GM23338 (cell line): ENCODE measurements at regions not wholly inside any gene's neighbourhood (a gene's known extent, or its start where the extent isn't known, plus 50 kb on each side); places are given as distances from the start of the nearest gene placed in this dataset.

ENCODE experiments used
- CREB1 ChIP-seq: fragments of 250-450 bp; sonication (Bioruptor Pico); IDR thresholded peaks from 2 replicates; pipeline ENCODE4 v1.5.0; 2020; ENCODE audit warnings: low read depth, mild to moderate bottlenecking, moderate library complexity
- CTCF ChIP-seq, 2 experiments: fragments of 200-600 bp in 1 of 2; sonication (generic) in 1 of 2; conservative IDR thresholded peaks; 2 replicates each; pipeline versions ENCODE4 v1.5.1 to v1.6.1; 2016 to 2017; ENCODE audit warnings: antibody characterized with exemption in 2 of 2, low read depth in 2 of 2, mild to moderate bottlenecking in 2 of 2, moderate library complexity in 1 of 2
- EZH2 ChIP-seq: fragments of 200-600 bp; sonication (generic); IDR thresholded peaks from one replicate; pipeline ENCODE4 v1.8.0; 2017; ENCODE audit warnings: antibody characterized with exemption, mild to moderate bottlenecking, low read depth; ENCODE audit not compliant: unreplicated experiment
- EZH2phosphoT487 ChIP-seq: fragments of 200-600 bp; sonication (generic); IDR thresholded peaks from one replicate; pipeline ENCODE4 v1.8.1; 2018; ENCODE audit warnings: antibody characterized with exemption; ENCODE audit not compliant: unreplicated experiment
- JUNB ChIP-seq: IDR thresholded peaks from one replicate; pipeline ENCODE4 v1.6.1; 2016; ENCODE audit warnings: antibody characterized with exemption; ENCODE audit not compliant: unreplicated experiment
- NANOG ChIP-seq: IDR thresholded peaks from 2 replicates; pipeline ENCODE4 v1.6.1; 2016; ENCODE audit warnings: antibody characterized with exemption, borderline replicate concordance
- POLR2AphosphoS5 ChIP-seq: IDR thresholded peaks from 2 replicates; pipeline ENCODE4 v1.6.1; 2016; ENCODE audit warnings: antibody characterized with exemption, low read depth
- REST ChIP-seq: IDR thresholded peaks from one replicate; pipeline ENCODE4 v1.6.1; 2018; ENCODE audit warnings: antibody characterized with exemption; ENCODE audit not compliant: unreplicated experiment
- ZNF114 ChIP-seq: fragments of 250-450 bp; sonication (Bioruptor Pico); IDR thresholded peaks from 2 replicates; pipeline ENCODE4 v1.5.0; 2020; ENCODE audit warnings: mild to moderate bottlenecking, moderate library complexity
- ZNF331 ChIP-seq: fragments of 250-450 bp; sonication (Bioruptor Pico); IDR thresholded peaks from 2 replicates; pipeline ENCODE4 v1.5.0; 2020; ENCODE audit warnings: low read depth, mild to moderate bottlenecking, moderate library complexity
- ZNF462 ChIP-seq: fragments of 250-450 bp; sonication (Bioruptor Pico); IDR thresholded peaks from 2 replicates; pipeline ENCODE4 v1.5.0; 2020; ENCODE audit warnings: mild to moderate bottlenecking, moderate library complexity

- TF ChIP-seq EZH2phosphoT487, result no peak
- TF ChIP-seq POLR2AphosphoS5, result no peak
- TF ChIP-seq CTCF (conservative IDR thresholded peaks at IDR 0.05; ENCODE audit: low read depth in 2 of 2), result no peak
- no peak for TF ChIP-seq CREB1 (CRISPR knock-in tag)
- TF ChIP-seq NANOG, result no peak
- no peak for TF ChIP-seq EZH2
- TF ChIP-seq REST, result no peak
- no peak for TF ChIP-seq JUNB
- no peak for TF ChIP-seq ZNF462 (CRISPR knock-in tag)
- TF ChIP-seq ZNF331, result no peak
- no peak for TF ChIP-seq ZNF114 (CRISPR knock-in tag)
Observed at GRCh38 chrX:82125103-82125502, 923.2 kb downstream of the SH3BGRL start.
